ENCODE measurements at regions not wholly inside any gene's neighbourhood (a gene's known extent, or its start where the extent isn't known, plus 50 kb on each side); places are given as distances from the start of the nearest gene placed in this dataset.

- no peak for DNase-seq
Observed at GRCh38 chr2:155748131-155748530, 584.4 kb downstream of the NR4A2 start.

GRCh38 chr2:155747531-155747930 is 585.0 kb downstream of the NR4A2 start:
- DNase-seq, result no peak

GRCh38 chr2:155733091-155733853 is 599.2 kb downstream of the NR4A2 start:
- no peak for DNase-seq

- DNase-seq, result no peak
Observed at GRCh38 chr2:155730804-155731203, 601.7 kb downstream of the NR4A2 start.

GRCh38 chr2:155727187-155727895 is 605.2 kb downstream of the NR4A2 start:
- DNase-seq, result no peak

- DNase-seq, result no peak
Observed at GRCh38 chr2:155722290-155722689, 610.2 kb downstream of the NR4A2 start.

- no peak for DNase-seq
Observed at GRCh38 chr2:155715705-155716104, 616.8 kb downstream of the NR4A2 start.

GRCh38 chr2:155714983-155715382 is 617.5 kb downstream of the NR4A2 start:
- no peak for DNase-seq

- no peak for DNase-seq
Observed at GRCh38 chr2:155708071-155708470, 624.5 kb downstream of the NR4A2 start.

GRCh38 chr2:155703917-155704316 is 628.6 kb downstream of the NR4A2 start:
- DNase-seq, result no peak

GRCh38 chr2:155703048-155703447 is 629.5 kb downstream of the NR4A2 start:
- DNase-seq, result no peak

- DNase-seq, result no peak
Observed at GRCh38 chr2:155701721-155702120, 630.8 kb downstream of the NR4A2 start.

- DNase-seq, result no peak
Observed at GRCh38 chr2:155696571-155696970, 636.0 kb downstream of the NR4A2 start.

- DNase-seq, result no peak
Observed at GRCh38 chr2:155695505-155695904, 637.0 kb downstream of the NR4A2 start.

- no peak for DNase-seq
Observed at GRCh38 chr2:155692856-155693255, 639.7 kb downstream of the NR4A2 start.

GRCh38 chr2:155692106-155692505 is 640.4 kb downstream of the NR4A2 start:
- DNase-seq, result no peak

- DNase-seq, result no peak
Observed at GRCh38 chr2:155690785-155691184, 641.7 kb downstream of the NR4A2 start.

GRCh38 chr2:155689791-155690190 is 642.7 kb downstream of the NR4A2 start:
- DNase-seq, result no peak

- no peak for DNase-seq
Observed at GRCh38 chr2:155687181-155687580, 645.3 kb downstream of the NR4A2 start.

GRCh38 chr2:155679647-155680046 is 652.9 kb downstream of the NR4A2 start:
- no peak for DNase-seq

GRCh38 chr2:155675920-155676319 is 656.6 kb downstream of the NR4A2 start:
- no peak for DNase-seq

- no peak for DNase-seq
Observed at GRCh38 chr2:155665704-155666103, 666.8 kb downstream of the NR4A2 start.

GRCh38 chr2:155663265-155663664 is 669.3 kb downstream of the NR4A2 start:
- no peak for DNase-seq

GRCh38 chr2:155662224-155662623 is 670.3 kb downstream of the NR4A2 start:
- no peak for DNase-seq

- DNase-seq, result no peak
Observed at GRCh38 chr2:155653176-155653575, 679.3 kb downstream of the NR4A2 start.
